ENCODE measurements at regions not wholly inside any gene's neighbourhood (a gene's known extent, or its start where the extent isn't known, plus 50 kb on each side); places are given as distances from the start of the nearest gene placed in this dataset.

DNA sequence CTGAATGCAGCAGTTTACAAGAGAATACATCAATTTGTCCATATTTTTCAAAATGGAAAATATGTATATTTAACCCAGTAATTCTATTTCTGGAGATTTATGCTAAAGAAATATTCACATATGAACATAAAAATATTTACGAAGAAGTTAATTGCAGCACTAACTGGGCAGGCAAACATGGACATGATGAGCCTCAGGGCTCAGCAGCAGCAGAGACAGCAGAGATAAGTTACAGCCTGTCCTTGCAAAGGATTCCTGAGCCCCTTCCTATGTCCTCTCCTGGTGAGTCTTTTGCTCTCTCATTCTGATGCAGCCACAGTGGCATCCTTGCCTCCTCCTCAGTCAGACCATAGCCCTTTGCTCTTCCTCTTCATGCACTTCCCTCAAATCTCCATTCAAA lies 680.6 kb upstream of the CPEB2 start:
- TF ChIP-seq, protein P1, sequence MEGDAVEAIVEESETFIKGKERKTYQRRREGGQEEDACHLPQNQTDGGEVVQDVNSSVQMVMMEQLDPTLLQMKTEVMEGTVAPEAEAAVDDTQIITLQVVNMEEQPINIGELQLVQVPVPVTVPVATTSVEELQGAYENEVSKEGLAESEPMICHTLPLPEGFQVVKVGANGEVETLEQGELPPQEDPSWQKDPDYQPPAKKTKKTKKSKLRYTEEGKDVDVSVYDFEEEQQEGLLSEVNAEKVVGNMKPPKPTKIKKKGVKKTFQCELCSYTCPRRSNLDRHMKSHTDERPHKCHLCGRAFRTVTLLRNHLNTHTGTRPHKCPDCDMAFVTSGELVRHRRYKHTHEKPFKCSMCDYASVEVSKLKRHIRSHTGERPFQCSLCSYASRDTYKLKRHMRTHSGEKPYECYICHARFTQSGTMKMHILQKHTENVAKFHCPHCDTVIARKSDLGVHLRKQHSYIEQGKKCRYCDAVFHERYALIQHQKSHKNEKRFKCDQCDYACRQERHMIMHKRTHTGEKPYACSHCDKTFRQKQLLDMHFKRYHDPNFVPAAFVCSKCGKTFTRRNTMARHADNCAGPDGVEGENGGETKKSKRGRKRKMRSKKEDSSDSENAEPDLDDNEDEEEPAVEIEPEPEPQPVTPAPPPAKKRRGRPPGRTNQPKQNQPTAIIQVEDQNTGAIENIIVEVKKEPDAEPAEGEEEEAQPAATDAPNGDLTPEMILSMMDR (IDR thresholded peaks at IDR 0.05; ENCODE audit: low read depth, low read length, poor library complexity, severe bottlenecking) = no peak
- no peak for TF ChIP-seq EZH2phosphoT487 (IDR thresholded peaks at IDR 0.05; ENCODE audit: borderline replicate concordance, low read length)

Measured in DOHH2 (cell line).